Right lobe of liver (tissue), 4 donors: ENCODE measurements at regions not wholly inside any gene's neighbourhood (a gene's known extent, or its start where the extent isn't known, plus 50 kb on each side); places are given as distances from the start of the nearest gene placed in this dataset.

ENCODE experiments used
- CTCF ChIP-seq, 4 donors: fragments of 200-600 bp in 3 of 4; fragments of 450-650 bp in 1 of 4; IDR thresholded peaks; one replicate each; pipeline versions ENCODE4 v1.5.1 to v1.8.0; 2016 to 2022; ENCODE audit warnings: antibody characterized with exemption in 4 of 4, mild to moderate bottlenecking in 2 of 4
- POLR2A ChIP-seq: fragments of 450-650 bp; IDR thresholded peaks from one replicate; pipeline ENCODE4 v1.6.1; 2017; ENCODE audit warnings: antibody characterized with exemption, mild to moderate bottlenecking
- donor health status: DM: no; HTN: no; CAD: no.
- donor health status: DM: no; HTN: no; CAD: no.
- donor health status: DM: no; HTN: yes; CAD: no.

DNA sequence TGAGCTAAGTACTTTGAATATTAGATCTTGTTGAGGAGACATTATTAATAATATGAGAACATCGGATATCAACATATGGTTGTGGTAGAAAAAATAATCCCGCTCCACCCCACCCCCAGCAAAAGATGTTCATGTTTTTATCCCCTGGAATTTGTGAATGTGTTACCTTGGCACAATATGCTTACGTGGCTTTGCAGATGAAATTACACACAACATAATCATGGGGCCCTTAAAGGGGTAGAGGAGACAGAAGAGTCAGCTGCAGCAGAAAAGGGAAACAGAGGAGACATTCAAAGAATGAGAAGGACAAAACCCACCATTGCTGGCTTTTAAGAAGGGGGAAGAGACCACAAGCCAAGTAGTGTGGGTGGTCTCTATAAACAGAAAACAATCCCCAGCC, 104.1 kb downstream of the SEC16B start:
- TF ChIP-seq CTCF (IDR thresholded peaks at IDR 0.05), result no peak
- no peak for TF ChIP-seq POLR2A
